ENCODE measurements at regions not wholly inside any gene's neighbourhood (a gene's known extent, or its start where the extent isn't known, plus 50 kb on each side); places are given as distances from the start of the nearest gene placed in this dataset.
"Not testable (repeated sequence)": the region's sequence is repeated elsewhere in the genome, so short reads cannot be mapped to it uniquely, and the experiment has no call there.

GRCh38 chr10:32140403-32140802 is 84.2 kb upstream of the KIF5B start:
- no peak for DNase-seq

DNA sequence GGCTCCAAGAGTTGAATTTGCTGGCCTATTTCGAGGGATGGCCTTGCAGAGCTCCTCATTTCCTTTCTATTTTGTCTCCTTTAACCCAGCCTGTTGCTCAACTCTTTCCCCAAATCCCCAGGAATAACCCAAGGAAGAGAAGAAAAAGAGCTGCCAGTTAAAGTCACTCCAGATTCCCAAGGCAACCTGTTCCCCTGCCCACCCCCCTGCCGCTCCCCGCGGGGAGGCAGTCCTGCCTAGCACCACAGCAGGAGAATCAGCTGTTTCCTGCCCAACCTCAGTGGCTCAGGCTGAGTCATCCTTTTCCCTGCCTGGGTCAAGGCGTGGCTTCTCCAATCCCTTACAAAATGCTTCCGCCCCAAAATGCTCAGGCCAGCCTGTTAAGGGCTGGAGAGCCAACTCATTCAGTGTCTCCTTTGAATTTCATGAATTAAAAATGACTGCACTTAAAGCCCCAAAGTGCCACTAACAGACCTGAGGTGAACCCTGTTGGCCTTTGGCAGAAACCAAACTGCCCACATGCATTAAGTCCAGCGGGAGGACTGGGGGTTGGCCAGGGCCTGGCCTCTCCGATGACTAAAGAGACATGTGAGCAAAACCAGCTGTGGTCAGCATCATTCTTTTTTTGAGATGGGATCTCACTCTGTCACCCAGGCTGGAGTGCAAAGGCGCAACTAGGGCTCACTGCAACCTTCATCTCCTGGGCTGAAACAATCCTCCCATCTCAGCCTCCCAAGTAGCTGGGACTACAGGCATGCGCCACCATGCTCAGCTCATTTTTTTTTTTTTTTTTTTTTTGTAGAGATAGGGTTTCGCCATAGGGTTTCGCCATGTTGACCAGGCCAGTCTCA is 83.2 kb upstream of the KIF5B start:
- DNase-seq: peak; percentile 8

GRCh38 chr10:32136927-32137326 is 80.7 kb upstream of the KIF5B start:
- not testable (repeated sequence) for DNase-seq

DNA sequence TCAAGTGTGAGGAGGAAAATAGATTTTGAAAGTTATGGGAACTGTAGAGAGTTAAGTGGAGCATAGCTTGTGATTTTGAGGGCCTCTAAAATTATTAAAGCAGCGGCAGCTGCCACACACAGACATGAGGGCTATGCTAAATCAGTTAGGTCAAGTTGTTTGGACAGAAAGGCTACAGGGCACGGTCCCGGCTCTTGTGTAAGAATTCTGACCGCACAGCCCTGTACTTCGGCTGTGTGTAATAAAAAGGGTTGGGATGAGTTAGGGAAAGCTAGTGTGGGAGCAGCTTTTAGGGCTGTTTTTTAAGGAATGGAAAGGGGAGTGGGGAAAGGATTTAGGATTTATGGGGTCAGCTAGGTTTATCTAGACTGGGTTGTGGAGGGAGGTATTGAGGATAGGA is 79.6 kb upstream of the KIF5B start:
- not testable (repeated sequence) for DNase-seq

- DNase-seq: no peak
These were observed 76.2 kb upstream of the KIF5B start for GRCh38 chr10:32132357-32132946.

DNA sequence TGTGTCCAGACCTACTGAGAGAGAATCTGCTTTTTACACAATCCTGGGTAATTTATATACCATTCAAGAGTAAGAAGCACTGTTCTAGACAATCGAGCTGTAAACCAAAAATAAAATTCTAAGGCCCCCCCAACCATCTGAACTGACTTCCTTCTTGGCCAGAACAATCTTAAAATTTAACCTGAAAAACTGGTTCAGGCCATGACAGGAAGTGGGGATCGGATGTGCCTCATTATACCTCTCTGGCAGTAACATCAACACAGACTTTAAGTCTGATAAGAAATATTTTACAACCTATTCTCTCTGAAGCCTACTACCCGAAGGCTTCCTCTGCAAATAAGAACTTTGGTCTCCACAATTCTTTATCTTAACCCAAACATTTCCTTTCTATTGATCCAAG is 75.2 kb upstream of the KIF5B start:
- no peak for DNase-seq

DNA sequence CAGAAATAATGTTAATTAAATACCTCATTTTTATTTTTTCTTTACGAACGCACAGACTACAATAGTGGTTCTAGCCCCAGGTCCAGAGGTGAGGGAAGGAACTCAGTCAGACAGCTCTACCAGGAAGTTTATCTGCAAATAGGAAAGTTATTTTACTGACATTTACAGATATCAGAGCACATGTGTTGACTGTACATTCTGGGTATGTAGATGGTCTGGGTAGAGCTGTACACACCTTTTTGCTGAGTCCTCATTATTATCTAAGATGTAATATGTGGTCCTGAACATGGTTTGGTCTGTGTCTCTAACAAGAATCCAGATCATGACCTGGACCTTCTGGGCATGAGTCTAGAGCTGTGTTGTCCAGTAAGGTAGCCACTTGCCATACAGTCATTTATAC is 74.6 kb upstream of the KIF5B start:
- no peak for DNase-seq

GRCh38 chr10:32125023-32125422 is 68.8 kb upstream of the KIF5B start:
- DNase-seq: no peak

GRCh38 chr10:32123021-32123420 is 66.8 kb upstream of the KIF5B start:
- no peak for DNase-seq

GRCh38 chr10:32121648-32122047 is 65.4 kb upstream of the KIF5B start:
- no peak for DNase-seq

GRCh38 chr10:32120147-32120546 is 63.9 kb upstream of the KIF5B start:
- DNase-seq: no peak

DNA sequence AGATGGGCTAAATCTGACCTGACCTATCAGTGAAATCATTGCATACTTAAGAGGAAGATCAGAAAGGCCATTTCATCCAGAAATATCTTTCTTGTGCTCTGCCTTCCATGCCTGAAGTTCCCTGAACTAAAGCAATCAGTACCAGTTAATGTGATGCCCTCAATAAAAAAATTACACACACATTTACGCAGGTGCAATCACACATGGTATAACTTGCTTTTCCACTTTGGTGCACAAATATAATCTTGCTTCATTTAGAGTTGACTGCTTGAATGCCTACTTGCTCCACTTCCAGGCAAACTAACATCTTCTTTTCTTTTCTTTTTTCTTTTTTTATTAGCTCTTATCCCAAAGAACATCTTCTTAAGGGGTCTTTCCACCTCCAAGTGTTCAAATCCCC is 58.3 kb upstream of the KIF5B start:
- DNase-seq: no peak

- no peak for DNase-seq
These were observed 55.8 kb upstream of the KIF5B start for GRCh38 chr10:32112055-32112454.

DNA sequence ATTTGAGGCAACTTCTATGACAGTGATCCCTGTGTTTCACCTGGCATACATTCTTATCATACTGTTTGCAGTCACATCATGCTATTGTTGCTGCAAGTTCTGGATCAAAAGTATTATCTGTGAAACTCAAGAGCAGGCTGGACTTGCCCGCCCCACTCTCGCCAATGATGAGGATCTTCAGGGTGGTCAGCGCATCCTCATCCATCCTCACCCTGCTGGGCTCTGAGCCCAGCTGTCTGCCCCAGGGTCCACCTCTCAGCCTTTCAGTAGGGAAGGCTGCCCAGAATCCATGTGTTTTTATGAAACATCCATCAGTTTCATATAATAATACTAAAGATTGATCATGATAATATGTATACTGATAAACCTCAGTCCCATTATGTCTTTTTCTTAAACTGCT is 55.4 kb upstream of the KIF5B start:
- DNase-seq: no peak

GRCh38 chr10:32110790-32111189 is 54.6 kb upstream of the KIF5B start:
- no peak for DNase-seq

DNA sequence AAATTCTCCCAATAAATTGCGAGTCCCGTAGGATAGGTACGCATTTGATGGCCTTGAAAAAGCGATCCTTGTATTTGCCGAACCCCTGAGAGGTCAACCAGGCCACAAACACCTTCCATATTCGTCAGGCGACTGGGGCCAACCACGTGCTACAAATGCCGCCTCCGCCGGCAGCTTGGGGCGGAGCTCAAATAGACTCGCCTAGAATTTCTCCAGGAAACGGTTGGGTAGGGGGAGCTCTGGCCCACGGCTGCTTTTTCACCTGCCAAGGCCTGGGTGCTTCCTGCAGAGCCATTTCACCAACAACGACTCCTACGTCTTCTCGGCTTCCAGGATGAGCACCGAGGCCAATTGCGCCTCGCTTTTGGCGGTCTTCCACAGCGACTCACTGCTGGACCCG is 53.4 kb upstream of the KIF5B start:
- DNase-seq: no peak
